SK-N-SH treated with all-trans-retinoic acid at 6 μM for 48 hours (cell line): ENCODE measurements at regions not wholly inside any gene's neighbourhood (a gene's known extent, or its start where the extent isn't known, plus 50 kb on each side); places are given as distances from the start of the nearest gene placed in this dataset.

ENCODE experiments used
- GLIS3 ChIP-seq: fragments of 250-450 bp; sonication (Bioruptor Pico); IDR thresholded peaks from 2 replicates; pipeline ENCODE4 v1.5.0; 2020; ENCODE audit warnings: mild to moderate bottlenecking, moderate library complexity
- SNAI2 ChIP-seq: fragments of 250-450 bp; sonication (Bioruptor Pico); IDR thresholded peaks from 2 replicates; pipeline ENCODE4 v1.5.0; 2020; ENCODE audit warnings: mild to moderate bottlenecking, moderate library complexity
- ZNF565 ChIP-seq: fragments of 450-650 bp; formaldehyde crosslinking; conservative IDR thresholded peaks from 2 replicates; pipeline ENCODE4 v1.5.0; 2020; ENCODE audit warnings: low read depth, mild to moderate bottlenecking, moderate library complexity
- TF ChIP-seq, protein P1 (sequence below): fragments of 250-450 bp; sonication (Bioruptor Pico); IDR thresholded peaks from 2 replicates; pipeline ENCODE4 v1.5.0; 2020; ENCODE audit warnings: mild to moderate bottlenecking, moderate library complexity
- TF ChIP-seq, protein P2 (sequence below): fragments of 250-450 bp; sonication (Bioruptor Pico); IDR thresholded peaks from 2 replicates; pipeline ENCODE4 v1.8.0; 2020; ENCODE audit warnings: mild to moderate bottlenecking, moderate library complexity, borderline replicate concordance
- TF ChIP-seq, protein P3 (sequence below): fragments of 250-450 bp; sonication (Bioruptor Pico); IDR thresholded peaks from 2 replicates; pipeline ENCODE4 v1.8.0; 2021; ENCODE audit warnings: low read depth, mild to moderate bottlenecking, moderate library complexity, borderline replicate concordance

DNA sequence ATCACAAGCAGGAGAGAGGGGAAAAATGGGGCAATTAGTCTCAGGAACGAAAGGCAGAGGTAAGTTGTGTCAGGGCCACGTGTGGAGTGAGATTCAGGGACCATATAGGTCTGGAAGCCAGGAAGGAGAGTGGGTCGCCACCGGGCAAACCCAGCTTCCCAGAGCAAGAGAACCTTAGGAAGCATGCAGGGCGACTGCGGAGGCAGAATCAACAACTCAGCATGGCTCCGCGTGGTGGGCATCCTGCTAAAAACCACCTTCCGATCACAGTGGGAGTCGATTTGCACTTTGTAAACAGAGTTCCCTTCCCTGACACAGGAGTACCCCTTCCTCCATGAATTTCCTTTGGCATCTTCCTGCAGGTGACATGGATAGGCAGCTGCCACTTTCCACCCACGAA lies 114.6 kb downstream of the TTC32 start:
- no peak for TF ChIP-seq GLIS3 (CRISPR knock-in tag)
- no peak for TF ChIP-seq ZNF565 (CRISPR knock-in tag)
- TF ChIP-seq, protein P1, sequence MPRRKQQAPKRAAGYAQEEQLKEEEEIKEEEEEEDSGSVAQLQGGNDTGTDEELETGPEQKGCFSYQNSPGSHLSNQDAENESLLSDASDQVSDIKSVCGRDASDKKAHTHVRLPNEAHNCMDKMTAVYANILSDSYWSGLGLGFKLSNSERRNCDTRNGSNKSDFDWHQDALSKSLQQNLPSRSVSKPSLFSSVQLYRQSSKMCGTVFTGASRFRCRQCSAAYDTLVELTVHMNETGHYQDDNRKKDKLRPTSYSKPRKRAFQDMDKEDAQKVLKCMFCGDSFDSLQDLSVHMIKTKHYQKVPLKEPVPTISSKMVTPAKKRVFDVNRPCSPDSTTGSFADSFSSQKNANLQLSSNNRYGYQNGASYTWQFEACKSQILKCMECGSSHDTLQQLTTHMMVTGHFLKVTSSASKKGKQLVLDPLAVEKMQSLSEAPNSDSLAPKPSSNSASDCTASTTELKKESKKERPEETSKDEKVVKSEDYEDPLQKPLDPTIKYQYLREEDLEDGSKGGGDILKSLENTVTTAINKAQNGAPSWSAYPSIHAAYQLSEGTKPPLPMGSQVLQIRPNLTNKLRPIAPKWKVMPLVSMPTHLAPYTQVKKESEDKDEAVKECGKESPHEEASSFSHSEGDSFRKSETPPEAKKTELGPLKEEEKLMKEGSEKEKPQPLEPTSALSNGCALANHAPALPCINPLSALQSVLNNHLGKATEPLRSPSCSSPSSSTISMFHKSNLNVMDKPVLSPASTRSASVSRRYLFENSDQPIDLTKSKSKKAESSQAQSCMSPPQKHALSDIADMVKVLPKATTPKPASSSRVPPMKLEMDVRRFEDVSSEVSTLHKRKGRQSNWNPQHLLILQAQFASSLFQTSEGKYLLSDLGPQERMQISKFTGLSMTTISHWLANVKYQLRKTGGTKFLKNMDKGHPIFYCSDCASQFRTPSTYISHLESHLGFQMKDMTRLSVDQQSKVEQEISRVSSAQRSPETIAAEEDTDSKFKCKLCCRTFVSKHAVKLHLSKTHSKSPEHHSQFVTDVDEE (CRISPR knock-in tag) = no peak
- TF ChIP-seq, protein P2, sequence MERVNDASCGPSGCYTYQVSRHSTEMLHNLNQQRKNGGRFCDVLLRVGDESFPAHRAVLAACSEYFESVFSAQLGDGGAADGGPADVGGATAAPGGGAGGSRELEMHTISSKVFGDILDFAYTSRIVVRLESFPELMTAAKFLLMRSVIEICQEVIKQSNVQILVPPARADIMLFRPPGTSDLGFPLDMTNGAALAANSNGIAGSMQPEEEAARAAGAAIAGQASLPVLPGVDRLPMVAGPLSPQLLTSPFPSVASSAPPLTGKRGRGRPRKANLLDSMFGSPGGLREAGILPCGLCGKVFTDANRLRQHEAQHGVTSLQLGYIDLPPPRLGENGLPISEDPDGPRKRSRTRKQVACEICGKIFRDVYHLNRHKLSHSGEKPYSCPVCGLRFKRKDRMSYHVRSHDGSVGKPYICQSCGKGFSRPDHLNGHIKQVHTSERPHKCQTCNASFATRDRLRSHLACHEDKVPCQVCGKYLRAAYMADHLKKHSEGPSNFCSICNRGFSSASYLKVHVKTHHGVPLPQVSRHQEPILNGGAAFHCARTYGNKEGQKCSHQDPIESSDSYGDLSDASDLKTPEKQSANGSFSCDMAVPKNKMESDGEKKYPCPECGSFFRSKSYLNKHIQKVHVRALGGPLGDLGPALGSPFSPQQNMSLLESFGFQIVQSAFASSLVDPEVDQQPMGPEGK (CRISPR knock-in tag) = no peak
- TF ChIP-seq, protein P3, sequence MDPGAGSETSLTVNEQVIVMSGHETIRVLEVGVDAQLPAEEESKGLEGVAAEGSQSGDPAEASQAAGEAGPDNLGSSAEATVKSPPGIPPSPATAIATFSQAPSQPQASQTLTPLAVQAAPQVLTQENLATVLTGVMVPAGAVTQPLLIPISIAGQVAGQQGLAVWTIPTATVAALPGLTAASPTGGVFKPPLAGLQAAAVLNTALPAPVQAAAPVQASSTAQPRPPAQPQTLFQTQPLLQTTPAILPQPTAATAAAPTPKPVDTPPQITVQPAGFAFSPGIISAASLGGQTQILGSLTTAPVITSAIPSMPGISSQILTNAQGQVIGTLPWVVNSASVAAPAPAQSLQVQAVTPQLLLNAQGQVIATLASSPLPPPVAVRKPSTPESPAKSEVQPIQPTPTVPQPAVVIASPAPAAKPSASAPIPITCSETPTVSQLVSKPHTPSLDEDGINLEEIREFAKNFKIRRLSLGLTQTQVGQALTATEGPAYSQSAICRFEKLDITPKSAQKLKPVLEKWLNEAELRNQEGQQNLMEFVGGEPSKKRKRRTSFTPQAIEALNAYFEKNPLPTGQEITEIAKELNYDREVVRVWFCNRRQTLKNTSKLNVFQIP = no peak
- no peak for TF ChIP-seq SNAI2 (CRISPR knock-in tag)
